ENCODE measurements at regions not wholly inside any gene's neighbourhood (a gene's known extent, or its start where the extent isn't known, plus 50 kb on each side); places are given as distances from the start of the nearest gene placed in this dataset.

GRCh38 chr5:92912283-92912682 lies 668.7 kb downstream of the NR2F1-AS1 start:
- TF ChIP-seq CTCF (IDR thresholded peaks at IDR 0.05; ENCODE audit: low read depth, low read length, poor library complexity, severe bottlenecking) (no peak), EZH2phosphoT487 (IDR thresholded peaks at IDR 0.05; ENCODE audit: borderline replicate concordance, low read length) (no peak)
- no peaks in the 10 kb centered on the region for H3K9me3 ChIP-seq (ENCODE audit: control insufficient read depth, insufficient read depth, low read length)
- H3F3A ChIP-seq (ENCODE audit: control insufficient read depth, insufficient read depth) = no peaks in the 10 kb centered on the region
- H3K27ac ChIP-seq (ENCODE audit: low read depth, low read length) = no peak overlapping the region
- no peaks in the 10 kb centered on the region for H3K79me2 ChIP-seq (ENCODE audit: control insufficient read depth, low read length)
- H3K4me3 ChIP-seq (ENCODE audit: low read length) = no peak overlapping the region
- no peaks in the 10 kb centered on the region for H3K36me3 ChIP-seq (ENCODE audit: control insufficient read depth, low read length)
- H3K4me1 ChIP-seq (ENCODE audit: control insufficient read depth, low read length) = peaks cover 11% of the 10 kb centered on the region
- H3K4me2 ChIP-seq (ENCODE audit: low read length) = no peak overlapping the region
- H3K9me2 ChIP-seq (replicated peaks; ENCODE audit: control insufficient read depth, low read length) = no peaks in the 10 kb centered on the region
- no peaks in the 10 kb centered on the region for H3K27me3 ChIP-seq (ENCODE audit: control insufficient read depth, low read length)
- H4K20me1 ChIP-seq (ENCODE audit: control insufficient read depth, insufficient read depth, low read depth, low read length) = no peaks in the 10 kb centered on the region

- H3K4me1 ChIP-seq (ENCODE audit: control insufficient read depth, low read length) = peaks cover 11% of the 10 kb centered on the region
- H3K4me2 ChIP-seq (ENCODE audit: low read length) = no peak overlapping the region
- H3K9me3 ChIP-seq (ENCODE audit: control insufficient read depth, insufficient read depth, low read length) = no peaks in the 10 kb centered on the region
- no peaks in the 10 kb centered on the region for H3K36me3 ChIP-seq (ENCODE audit: control insufficient read depth, low read length)
- no peak overlapping the region for H3K4me3 ChIP-seq (ENCODE audit: low read length)
- no peaks in the 10 kb centered on the region for H3K79me2 ChIP-seq (ENCODE audit: control insufficient read depth, low read length)
- no peaks in the 10 kb centered on the region for H4K20me1 ChIP-seq (ENCODE audit: control insufficient read depth, insufficient read depth, low read depth, low read length)
- H3F3A ChIP-seq (ENCODE audit: control insufficient read depth, insufficient read depth) = no peaks in the 10 kb centered on the region
- TF ChIP-seq CTCF (IDR thresholded peaks at IDR 0.05; ENCODE audit: low read depth, low read length, poor library complexity, severe bottlenecking) = no peak
- TF ChIP-seq EZH2phosphoT487 (IDR thresholded peaks at IDR 0.05; ENCODE audit: borderline replicate concordance, low read length) = no peak
- H3K27ac ChIP-seq (ENCODE audit: low read depth, low read length) = no peak overlapping the region
- no peaks in the 10 kb centered on the region for H3K9me2 ChIP-seq (replicated peaks; ENCODE audit: control insufficient read depth, low read length)
- no peaks in the 10 kb centered on the region for H3K27me3 ChIP-seq (ENCODE audit: control insufficient read depth, low read length)
Measured at GRCh38 chr5:92911851-92912250, 669.2 kb downstream of the NR2F1-AS1 start.

- Histone ChIP-seq H3F3A (ENCODE audit: control insufficient read depth, insufficient read depth) (no peaks in the 10 kb centered on the region), H3K9me2 (replicated peaks; ENCODE audit: control insufficient read depth, low read length) (no peaks in the 10 kb centered on the region), H3K27me3 (ENCODE audit: control insufficient read depth, low read length) (no peaks in the 10 kb centered on the region), H3K36me3 (ENCODE audit: control insufficient read depth, low read length) (no peaks in the 10 kb centered on the region), H3K9me3 (ENCODE audit: control insufficient read depth, insufficient read depth, low read length) (no peaks in the 10 kb centered on the region), H3K79me2 (ENCODE audit: control insufficient read depth, low read length) (no peaks in the 10 kb centered on the region), H3K4me1 (ENCODE audit: control insufficient read depth, low read length) (peaks cover 11% of the 10 kb centered on the region), H3K27ac (ENCODE audit: low read depth, low read length) (no peak overlapping the region), H3K4me2 (ENCODE audit: low read length) (no peak overlapping the region), H4K20me1 (ENCODE audit: control insufficient read depth, insufficient read depth, low read depth, low read length) (no peaks in the 10 kb centered on the region), H3K4me3 (ENCODE audit: low read length) (no peak overlapping the region)
- TF ChIP-seq EZH2phosphoT487 (IDR thresholded peaks at IDR 0.05; ENCODE audit: borderline replicate concordance, low read length) (no peak), CTCF (IDR thresholded peaks at IDR 0.05; ENCODE audit: low read depth, low read length, poor library complexity, severe bottlenecking) (no peak)
Measured at GRCh38 chr5:92911293-92911692, 669.7 kb downstream of the NR2F1-AS1 start.

- H3K36me3 ChIP-seq (ENCODE audit: control insufficient read depth, low read length) = no peaks in the 10 kb centered on the region
- no peaks in the 10 kb centered on the region for H3K9me3 ChIP-seq (ENCODE audit: control insufficient read depth, insufficient read depth, low read length)
- peaks cover 11% of the 10 kb centered on the region for H3K4me1 ChIP-seq (ENCODE audit: control insufficient read depth, low read length)
- no peaks in the 10 kb centered on the region for H3K79me2 ChIP-seq (ENCODE audit: control insufficient read depth, low read length)
- no peaks in the 10 kb centered on the region for H4K20me1 ChIP-seq (ENCODE audit: control insufficient read depth, insufficient read depth, low read depth, low read length)
- no peak overlapping the region for H3K4me2 ChIP-seq (ENCODE audit: low read length)
- no peaks in the 10 kb centered on the region for H3K9me2 ChIP-seq (replicated peaks; ENCODE audit: control insufficient read depth, low read length)
- H3K4me3 ChIP-seq (ENCODE audit: low read length) = no peak overlapping the region
- no peaks in the 10 kb centered on the region for H3K27me3 ChIP-seq (ENCODE audit: control insufficient read depth, low read length)
- no peaks in the 10 kb centered on the region for H3F3A ChIP-seq (ENCODE audit: control insufficient read depth, insufficient read depth)
- peak; percentile 55 for TF ChIP-seq CTCF (IDR thresholded peaks at IDR 0.05; ENCODE audit: low read depth, low read length, poor library complexity, severe bottlenecking)
- TF ChIP-seq EZH2phosphoT487 (IDR thresholded peaks at IDR 0.05; ENCODE audit: borderline replicate concordance, low read length) = no peak
- no peak overlapping the region for H3K27ac ChIP-seq (ENCODE audit: low read depth, low read length)
Measured at GRCh38 chr5:92909602-92909962, 671.4 kb downstream of the NR2F1-AS1 start.

Data from DOHH2 (cell line).